GM21528 (cell line): ENCODE measurements at regions not wholly inside any gene's neighbourhood (a gene's known extent, or its start where the extent isn't known, plus 50 kb on each side); places are given as distances from the start of the nearest gene placed in this dataset.

ENCODE experiments used
- ATAC-seq: cut with Tn5 transposase; IDR thresholded peaks from one replicate; pipeline ENCODE4 v1.9.1; 2021; ENCODE audit warnings: mild to moderate bottlenecking, moderate library complexity; ENCODE audit not compliant: unreplicated experiment, low FRiP score

DNA sequence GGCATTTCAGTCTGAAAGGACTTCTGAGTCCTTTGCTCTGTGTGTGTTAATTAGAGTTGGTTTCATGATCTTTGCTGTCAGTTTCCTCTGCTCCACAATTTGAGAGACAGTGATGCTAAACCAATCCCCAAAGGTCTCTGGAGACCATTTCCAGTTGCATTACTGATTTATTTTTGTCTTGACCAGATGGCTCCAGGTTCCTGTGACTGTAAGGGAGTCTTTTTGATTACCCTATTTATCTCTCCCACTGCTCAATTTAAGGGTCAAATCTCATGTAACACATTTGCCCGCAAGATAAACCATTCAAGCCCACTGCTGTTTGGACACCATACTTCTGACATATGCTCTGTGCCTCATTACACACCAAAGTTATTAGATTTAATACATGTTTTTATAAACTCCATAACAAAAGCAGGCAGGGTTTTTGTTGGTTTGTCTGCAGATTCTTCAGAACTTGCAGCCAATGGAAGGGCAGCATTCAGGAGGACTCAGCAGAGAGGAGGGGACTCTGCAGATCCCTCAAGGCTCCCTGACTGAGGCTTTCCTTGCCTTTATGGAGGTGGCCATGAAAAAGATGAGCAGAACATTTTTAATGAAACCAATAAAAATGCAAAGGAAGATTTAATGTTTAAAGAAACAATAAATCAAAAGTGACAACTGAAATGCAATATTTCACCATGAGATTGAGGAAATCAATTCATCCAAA is 889.3 kb upstream of the CELF4 start:
- ATAC-seq, result no peak

DNA sequence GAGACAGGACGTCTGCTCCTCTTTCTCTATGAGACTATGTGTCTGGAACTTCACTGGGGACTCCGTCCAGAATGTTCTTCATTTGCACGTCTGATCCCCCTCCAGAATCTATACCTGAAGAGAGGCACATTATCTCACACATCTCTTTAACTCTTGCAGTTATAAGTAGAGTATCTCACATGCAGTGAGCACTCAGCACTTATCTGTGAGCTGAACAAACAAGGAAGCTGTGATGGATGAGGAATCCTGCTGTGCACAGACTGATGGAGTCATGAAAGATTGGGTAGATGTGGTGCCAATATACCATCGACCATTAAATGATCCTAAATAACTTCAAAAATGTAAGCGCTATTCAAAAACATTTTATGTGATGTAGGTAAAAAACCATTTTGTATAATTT is 888.3 kb upstream of the CELF4 start:
- ATAC-seq, result no peak

DNA sequence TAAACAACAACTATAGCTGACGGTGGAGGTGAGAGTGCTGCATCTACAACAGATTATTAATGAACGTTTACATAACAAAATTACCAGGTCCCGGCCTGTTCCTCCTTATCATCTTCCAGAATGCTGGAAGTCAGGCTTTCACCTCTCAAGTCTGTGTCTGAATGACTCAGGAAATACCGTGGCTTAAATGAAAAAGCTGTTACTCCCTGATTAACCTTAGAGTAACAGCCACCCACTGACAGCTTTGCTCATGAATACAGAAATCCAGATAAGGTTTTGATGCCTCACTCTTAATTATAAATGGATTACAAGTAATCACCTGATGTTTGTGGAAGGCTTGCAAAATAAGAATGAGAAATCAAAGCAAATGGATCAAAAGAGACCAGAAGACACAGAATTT is 885.3 kb upstream of the CELF4 start:
- no peak for ATAC-seq

DNA sequence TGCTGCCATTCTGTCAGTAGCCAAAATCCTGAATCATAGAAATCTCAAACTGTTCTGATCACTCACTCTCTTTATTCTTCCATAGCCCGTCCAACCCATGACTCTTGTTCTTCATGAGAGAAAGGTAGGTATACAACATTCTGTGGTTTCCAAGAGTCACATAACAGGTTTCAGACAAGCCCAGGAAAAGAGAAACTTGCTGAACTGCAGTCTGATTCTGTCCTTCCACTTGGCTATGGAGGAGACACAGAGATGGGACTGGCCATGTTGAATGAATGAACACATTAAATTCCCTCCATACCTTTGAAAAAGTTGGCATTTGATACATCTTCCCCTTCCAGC is 880.2 kb upstream of the CELF4 start:
- no peak for ATAC-seq

DNA sequence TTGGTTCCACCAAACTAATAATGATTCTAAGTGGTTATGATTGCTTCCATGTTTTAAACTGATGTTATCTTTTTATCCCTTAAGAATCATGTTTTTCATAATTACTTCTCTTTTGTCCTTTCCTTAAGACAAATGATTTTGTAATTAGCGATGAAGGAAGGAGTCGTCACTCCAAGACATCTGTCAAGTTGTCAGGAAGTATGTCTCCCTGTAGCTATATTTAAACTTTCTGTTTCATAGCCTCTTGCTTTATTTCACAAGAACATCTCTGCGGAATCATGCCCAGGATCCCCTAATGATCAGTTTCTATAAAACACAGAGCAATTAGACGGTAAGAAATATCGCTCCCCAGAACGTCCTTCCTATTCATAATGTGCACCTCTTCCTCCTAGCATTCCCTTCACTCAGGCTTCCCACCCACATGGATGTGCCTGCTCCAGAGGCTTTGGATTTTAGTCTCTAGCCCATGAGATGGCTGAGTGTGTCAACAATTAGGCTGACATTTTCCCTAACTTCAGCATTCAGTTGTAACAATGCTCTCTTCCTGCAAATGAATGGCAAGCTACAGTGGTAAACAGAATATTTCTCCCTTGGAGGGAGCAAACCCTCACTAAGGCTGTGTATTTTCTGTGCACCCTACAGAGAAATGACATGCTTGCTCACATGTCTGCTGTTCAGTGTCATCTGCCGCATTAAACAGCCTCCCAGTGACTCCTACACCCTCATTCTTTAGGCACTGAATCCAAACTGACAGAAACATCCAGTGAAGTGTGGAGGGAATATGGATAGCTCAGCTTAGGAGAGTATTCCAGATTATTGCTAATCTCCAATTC is 879.6 kb upstream of the CELF4 start:
- no peak for ATAC-seq

DNA sequence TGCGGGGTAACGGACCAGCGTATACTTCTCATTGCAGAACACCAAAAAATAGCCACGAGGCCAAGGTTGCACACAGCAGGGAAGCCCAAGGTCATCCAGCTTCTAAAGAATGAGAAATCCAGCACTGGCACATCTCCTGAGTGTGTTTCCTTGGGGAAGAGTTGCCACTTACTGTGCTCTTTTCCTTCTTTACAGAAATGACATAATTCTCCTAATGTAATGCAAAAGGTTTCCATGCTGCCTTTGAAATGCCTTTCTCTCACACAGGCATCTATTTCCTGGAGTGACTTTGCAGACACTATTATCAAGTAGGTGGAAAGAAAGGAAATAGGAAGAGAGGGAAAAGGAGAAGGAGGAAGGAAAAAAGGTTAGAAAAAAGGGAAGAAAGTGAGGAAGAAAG is 862.1 kb upstream of the CELF4 start:
- ATAC-seq, result no peak

DNA sequence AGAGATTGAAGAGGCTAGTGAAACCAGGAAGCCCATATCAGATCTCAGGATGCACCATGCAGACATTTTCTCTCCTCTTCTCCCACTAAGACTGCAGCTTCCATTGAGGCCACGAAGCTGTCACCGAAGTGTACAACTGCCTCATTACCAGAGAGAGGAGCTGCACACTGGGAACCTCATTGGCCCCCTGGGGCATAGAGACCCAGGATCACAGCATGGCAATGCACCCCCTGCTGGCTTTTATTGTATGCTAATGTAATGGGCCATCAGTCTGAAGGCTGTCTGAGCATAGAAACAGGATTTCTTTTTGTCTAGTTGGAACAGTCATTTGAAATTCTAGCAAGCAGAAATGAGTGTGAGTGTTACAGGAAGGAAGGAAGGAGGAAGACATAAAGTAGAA is 861.6 kb upstream of the CELF4 start:
- no peak for ATAC-seq

DNA sequence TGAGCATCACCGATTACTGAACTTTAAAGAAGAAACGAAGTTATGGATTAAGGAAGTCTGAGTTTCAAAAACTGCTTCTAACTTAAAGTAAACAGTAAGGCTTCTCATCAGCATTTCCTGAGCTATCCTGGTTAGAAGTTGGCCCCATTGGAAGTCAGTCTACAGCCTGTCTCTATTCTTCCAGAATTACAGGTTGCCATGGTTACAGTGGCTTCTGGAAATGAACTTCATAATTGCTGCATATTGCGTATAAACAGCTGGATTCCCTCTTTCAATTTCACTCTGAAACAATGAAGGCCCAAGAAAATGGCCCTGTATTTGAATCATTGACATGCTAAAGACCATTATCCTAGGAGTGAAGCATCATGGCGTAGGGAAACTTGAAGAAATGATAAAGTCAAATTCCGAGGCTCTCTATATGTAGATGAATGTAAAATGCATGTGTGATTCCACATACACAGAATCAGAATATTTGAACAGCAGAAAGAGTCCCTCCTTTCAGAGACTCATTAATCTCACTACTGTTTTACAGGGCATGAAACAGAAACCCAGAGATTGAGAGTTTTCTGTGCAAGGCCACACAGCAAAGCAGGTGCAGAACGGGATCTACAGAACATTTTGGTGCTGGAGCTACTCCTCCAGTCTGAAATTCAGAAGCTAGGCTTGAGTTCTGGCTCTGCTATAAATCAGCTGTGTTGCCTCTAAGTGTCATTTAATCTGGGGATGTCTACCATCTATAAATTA is 856.4 kb upstream of the CELF4 start:
- no peak for ATAC-seq

DNA sequence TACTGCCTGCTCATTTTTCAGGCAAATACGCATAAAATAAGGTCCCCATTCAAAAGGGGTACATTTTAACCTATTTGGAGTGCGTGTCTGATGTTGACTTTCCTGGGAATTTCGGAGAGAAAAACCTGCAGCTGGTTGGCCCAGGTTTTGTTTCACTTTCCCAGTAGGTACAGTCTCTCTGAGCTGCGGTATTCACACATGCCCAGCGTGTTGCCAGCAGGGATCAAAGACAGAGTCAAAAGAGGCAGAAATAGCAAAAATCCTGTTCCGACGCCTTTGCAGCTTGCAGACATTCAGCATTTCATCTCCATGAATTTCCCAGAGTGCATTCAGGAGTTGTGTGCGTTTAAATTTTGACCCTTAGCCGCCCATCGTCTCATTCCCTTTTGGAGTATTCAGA is 855.4 kb upstream of the CELF4 start:
- ATAC-seq, result no peak

DNA sequence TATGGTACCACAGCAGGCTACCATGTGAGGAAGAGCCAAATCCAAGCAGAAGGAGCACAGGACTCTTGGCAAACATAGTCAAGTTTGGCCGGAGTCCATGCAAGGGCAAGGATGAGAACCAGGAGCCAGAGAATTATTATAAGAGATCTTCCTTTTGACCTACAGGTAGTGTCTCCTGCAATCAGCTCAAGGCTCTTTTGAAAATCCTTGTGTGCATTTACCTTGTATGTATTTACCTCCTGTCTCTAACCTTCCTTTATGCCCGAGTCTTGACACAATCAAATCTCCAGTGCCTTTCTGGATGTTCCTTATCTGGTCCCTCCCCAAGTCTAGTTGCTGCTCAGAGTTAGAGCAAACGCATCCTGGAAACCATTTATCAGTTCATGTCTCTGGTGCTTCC is 855.0 kb upstream of the CELF4 start:
- no peak for ATAC-seq

DNA sequence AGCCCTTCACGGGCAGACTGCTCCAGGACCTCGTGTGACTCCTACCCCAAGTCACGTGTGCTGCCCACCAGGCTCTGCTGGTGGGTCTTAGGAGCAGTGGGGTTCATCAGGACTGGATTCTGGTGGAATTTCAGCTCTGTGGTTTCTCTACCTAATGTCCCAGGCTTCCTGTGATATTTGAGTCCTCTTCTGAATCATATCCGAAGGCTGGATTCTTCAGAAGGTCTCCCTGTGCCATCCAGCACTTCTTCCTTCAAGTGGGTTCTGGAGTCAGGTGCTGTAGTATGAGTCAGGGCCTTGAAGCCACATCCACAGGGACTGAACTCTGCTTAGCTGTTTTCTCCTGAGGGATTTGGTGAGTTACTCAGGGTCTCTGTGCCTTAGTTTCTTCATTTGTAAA is 850.2 kb upstream of the CELF4 start:
- no peak for ATAC-seq

DNA sequence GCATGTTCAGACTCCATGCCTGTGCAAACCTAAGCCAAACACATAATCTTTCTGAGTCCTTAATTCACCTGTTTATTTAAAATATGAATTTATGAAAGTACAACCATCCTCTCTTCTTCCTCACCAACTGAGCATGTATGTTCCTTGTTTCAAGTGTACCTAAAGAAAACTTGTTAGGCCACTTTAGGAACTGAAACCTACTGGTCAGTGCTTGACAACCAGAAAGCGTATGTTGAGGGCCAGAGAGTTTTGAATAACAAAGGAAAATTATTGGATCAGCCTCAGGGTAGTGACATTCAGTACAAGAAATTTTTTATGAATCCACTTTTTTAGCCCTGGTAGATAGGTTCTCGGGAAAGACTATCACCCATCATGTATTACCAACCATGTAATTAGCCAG is 847.6 kb upstream of the CELF4 start:
- ATAC-seq, result no peak

DNA sequence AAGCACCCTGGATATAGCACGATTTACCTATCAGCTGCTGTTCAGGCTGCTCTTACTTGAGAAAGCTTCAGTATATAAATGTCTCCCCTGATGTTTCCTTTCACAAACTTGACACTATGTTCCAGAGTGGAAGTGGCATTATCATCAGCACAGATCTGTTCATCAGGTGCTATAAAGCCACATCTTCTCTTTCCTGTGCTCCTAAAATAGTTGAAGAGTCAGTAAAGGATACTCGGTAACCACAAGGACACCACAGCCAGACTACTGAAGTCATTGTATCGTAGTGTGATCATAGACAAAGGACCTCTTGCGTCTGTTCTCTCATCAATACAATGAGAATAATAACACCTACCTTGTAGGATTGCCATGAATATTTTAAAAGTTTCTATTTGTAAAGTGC is 841.0 kb upstream of the CELF4 start:
- ATAC-seq, result no peak

DNA sequence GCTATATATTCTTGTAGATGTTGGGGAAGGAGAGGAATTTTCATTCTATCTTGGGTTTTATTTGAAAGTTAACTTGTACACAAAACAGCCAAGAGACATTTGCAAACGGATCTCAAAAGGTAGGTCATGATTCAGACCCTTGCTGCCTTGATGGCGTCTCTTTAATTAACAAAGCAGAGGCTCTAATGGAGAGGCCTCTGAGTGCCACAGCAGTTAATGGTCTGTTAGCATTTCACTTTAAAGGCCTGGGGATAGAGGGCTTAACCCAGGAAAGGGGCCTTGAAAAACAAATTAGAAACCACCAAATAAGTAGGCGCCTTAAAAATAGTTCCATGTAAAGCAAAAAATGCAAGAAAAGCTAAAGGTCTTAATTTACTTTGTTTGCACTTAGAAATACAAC is 836.9 kb upstream of the CELF4 start:
- no peak for ATAC-seq

DNA sequence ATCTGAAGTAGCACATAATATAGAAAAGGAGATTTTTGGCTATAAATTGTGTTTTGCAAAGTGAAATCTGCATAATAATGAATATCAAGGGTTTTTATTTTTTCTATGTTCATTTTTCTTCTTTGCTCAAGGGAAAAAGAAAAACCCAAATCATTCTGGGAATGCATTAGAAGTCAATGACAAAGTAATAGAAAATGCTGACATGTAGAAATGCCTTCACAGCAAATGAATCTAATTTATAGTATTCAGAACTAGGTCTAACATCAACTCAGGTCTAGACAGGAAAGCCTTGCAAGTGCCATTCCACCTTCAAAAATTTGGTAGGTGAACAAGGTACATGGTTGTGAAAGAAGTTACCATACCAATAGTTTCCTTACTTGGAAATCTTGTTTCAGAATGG is 831.5 kb upstream of the CELF4 start:
- ATAC-seq, result no peak

DNA sequence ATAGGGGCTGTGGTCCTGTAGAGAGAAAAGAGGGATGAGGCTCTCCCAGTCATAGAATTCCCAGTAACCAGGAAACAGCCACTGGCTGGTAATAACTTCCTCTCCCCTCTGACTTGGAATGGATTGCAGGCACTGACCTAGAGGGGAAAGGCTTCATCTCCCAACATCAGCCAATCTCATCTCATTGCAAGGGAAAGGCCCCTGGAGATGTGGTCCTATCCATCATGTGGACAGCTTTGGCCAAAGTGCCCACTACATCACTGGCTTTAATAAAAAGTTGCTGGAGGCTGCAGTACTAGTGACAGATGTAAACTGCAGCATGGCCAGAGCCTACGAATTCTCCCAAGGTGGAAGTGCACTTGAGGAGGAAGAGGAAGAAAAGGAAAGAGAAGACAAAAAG is 820.5 kb upstream of the CELF4 start:
- ATAC-seq, result no peak

DNA sequence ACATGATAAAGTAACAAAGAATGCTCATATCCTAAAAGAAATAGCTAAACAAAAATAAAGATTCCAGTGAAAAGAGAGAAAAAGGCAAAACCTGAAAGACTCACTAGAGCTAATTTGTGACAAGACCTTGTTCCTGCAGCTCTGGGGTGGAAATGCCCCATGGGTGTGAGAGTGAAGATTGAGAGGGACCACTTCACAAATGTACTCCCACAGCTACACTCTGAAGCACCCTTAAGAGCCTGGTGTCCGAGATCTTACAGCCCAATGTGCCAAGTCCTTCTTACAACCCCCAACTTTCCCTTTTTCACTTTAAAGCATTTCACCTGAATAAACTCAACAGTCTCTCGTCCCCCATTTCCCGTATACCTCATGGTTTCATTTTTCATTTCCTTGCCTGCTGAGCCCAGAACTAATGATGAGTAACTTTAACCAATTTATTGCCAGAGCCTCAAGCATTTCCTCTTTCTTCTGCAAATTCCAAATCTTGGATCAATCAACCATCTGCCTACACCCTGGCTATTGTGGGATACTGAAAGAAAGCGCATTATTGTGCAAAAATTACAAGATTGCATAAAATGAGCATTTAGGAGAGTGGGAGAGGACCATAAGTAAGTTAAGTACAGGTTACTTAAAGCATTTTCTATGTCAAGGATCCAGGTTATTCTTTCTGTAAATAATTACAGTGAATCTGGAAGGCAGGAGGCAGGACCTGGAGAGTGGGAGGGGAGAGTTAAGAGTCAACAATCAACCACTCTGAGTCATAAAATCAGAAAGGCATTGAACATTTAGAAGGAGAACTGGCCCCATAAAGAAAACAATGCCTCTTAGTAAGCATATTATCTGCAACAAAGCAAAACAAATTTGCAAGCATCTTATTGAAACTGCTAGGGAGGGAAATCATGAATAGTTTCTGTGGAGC is 804.4 kb upstream of the CELF4 start:
- no peak for ATAC-seq

DNA sequence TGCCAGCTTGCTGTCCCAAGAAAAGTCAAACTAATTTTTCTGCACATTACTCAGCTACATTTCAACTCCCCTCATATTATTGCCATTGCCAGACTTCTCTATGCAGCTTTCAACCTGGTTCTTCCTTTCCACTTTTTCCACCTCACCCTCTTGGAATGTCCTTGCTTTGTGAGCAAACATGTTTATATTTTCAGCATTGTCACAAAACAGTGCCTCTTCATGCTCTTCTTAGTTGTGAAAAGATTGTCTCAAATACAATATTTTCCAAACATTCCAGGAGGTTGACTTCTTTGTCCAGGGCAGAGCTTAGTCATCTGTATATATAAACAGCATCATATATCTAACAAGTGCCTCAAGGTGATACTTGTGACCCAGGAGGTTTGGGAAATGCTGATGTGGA is 803.3 kb upstream of the CELF4 start:
- ATAC-seq, result no peak

DNA sequence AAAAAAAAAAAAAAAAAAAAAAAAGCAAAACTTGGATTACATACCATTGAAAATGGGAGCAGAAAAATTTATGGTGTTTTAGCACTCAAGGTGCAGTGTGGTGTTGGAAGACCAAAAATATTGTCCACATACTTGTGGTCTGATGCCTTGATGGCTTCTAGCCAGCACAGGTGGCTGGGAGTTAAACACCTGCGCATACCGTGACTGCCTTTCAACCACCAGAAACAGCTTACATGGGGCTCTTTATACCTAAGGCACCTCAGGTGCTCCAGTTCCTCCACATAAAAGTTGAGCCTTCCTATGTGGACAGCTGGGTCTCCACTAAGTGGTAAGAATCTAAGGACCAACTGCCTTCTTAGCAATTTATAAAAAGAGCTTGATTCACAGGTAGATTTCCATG is 802.6 kb upstream of the CELF4 start:
- ATAC-seq, result no peak

DNA sequence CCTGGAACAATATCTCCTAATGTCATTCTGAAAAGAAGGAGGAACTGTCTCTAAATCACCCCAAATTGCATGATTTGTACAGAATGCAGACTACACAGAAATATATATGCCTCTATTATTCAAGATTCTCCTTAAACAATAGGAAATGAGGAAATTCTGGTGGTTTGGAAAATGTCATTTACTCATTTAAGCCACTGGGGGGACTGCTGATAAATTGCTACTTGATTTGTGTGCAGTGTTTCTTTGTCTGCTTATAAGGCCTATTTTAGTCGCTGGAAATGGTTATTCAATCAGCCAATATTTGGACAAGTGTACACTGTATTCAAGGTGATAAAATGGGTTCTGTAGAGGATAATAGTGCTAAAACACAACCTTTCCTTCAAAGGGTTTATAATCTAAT is 801.9 kb upstream of the CELF4 start:
- ATAC-seq, result no peak
